Anterior cingulate cortex (tissue), 58 donors: ENCODE measurements at regions not wholly inside any gene's neighbourhood (a gene's known extent, or its start where the extent isn't known, plus 50 kb on each side); places are given as distances from the start of the nearest gene placed in this dataset.

Experiments
- DNase-seq, 58 donors: peaks; one replicate each; lab custom pipeline; 2025; lab: John Stamatoyannopoulos, UW

GRCh38 chr4:90007494-90008167 lies 113.0 kb downstream of the MMRN1 start:
- DNase-seq: no peak

- DNase-seq: no peak
These were observed 114.3 kb upstream of the CCSER1 start for GRCh38 chr4:90012918-90013317.

- DNase-seq: no peak
These were observed 102.7 kb upstream of the CCSER1 start for GRCh38 chr4:90024519-90024918.

GRCh38 chr4:90025248-90025647 lies 101.9 kb upstream of the CCSER1 start:
- DNase-seq: no peak

GRCh38 chr4:90027565-90027964 lies 99.6 kb upstream of the CCSER1 start:
- DNase-seq: no peak

GRCh38 chr4:90028460-90028859 lies 98.7 kb upstream of the CCSER1 start:
- no peak for DNase-seq

GRCh38 chr4:90030202-90030601 lies 97.0 kb upstream of the CCSER1 start:
- DNase-seq: no peak

GRCh38 chr4:90030953-90031352 lies 96.2 kb upstream of the CCSER1 start:
- peak in 1 of 58 donors; percentile 1 for DNase-seq

GRCh38 chr4:90039122-90039521 lies 88.1 kb upstream of the CCSER1 start:
- no peak for DNase-seq

- DNase-seq: no peak
These were observed 75.2 kb upstream of the CCSER1 start for GRCh38 chr4:90051999-90052398.

- DNase-seq: no peak
These were observed 70.1 kb upstream of the CCSER1 start for GRCh38 chr4:90057091-90057490.

GRCh38 chr4:90060039-90060438 lies 67.2 kb upstream of the CCSER1 start:
- DNase-seq: no peak

- no peak for DNase-seq
These were observed 65.3 kb upstream of the CCSER1 start for GRCh38 chr4:90061881-90062280.

GRCh38 chr4:90064196-90064595 lies 63.0 kb upstream of the CCSER1 start:
- no peak for DNase-seq

- DNase-seq: no peak
These were observed 58.0 kb upstream of the CCSER1 start for GRCh38 chr4:90069151-90069550.

- no peak for DNase-seq
These were observed 55.6 kb upstream of the CCSER1 start for GRCh38 chr4:90071289-90072235.

GRCh38 chr4:90074322-90074886 lies 52.8 kb upstream of the CCSER1 start:
- DNase-seq: no peak
